ENCODE measurements at regions not wholly inside any gene's neighbourhood (a gene's known extent, or its start where the extent isn't known, plus 50 kb on each side); places are given as distances from the start of the nearest gene placed in this dataset.

DNA sequence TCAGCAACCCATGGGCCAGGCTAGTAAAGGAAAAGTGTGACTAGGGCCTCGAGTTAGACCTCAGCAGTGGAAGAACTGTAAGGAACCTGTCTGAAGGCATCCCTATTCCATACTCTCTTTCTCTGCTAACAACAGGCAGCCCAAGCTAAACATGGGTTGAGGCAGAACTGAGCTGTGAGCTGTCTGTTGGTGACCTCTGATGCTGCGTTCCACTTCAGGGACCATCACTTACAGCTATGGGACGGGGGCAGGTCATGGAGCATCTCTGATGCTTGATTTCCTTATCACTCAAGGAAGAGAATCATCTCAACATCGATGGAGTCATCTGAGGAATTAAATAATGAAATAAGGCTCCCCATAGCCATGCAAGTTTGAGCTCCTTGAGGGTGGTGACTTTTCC lies 174.8 kb downstream of the ACTL7B start:
- POLR2A ChIA-PET: no interaction called here
- no peaks in the 10 kb centered on the region for H3K4me1 Mint-ChIP-seq (ENCODE audit: low read depth, unreplicated experiment)
- TF ChIP-seq, protein P1, sequence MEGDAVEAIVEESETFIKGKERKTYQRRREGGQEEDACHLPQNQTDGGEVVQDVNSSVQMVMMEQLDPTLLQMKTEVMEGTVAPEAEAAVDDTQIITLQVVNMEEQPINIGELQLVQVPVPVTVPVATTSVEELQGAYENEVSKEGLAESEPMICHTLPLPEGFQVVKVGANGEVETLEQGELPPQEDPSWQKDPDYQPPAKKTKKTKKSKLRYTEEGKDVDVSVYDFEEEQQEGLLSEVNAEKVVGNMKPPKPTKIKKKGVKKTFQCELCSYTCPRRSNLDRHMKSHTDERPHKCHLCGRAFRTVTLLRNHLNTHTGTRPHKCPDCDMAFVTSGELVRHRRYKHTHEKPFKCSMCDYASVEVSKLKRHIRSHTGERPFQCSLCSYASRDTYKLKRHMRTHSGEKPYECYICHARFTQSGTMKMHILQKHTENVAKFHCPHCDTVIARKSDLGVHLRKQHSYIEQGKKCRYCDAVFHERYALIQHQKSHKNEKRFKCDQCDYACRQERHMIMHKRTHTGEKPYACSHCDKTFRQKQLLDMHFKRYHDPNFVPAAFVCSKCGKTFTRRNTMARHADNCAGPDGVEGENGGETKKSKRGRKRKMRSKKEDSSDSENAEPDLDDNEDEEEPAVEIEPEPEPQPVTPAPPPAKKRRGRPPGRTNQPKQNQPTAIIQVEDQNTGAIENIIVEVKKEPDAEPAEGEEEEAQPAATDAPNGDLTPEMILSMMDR (IDR thresholded peaks at IDR 0.05; ENCODE audit: insufficient read depth in 1 of 2, low read depth in 1 of 2, low read length in 1 of 2, severe bottlenecking in 1 of 2, unreplicated experiment in 1 of 2): no peak

GRCh38 chr9:108677776-108678175 lies 178.0 kb downstream of the ACTL7B start:
- Histone ChIP-seq H3K4me1 (no peaks in the 10 kb centered on the region), H3K4me3 (ENCODE audit: low read depth, low read length) (no peak overlapping the region), H3K9me3 (no peaks in the 10 kb centered on the region), H3K36me3 (ENCODE audit: control insufficient read depth, insufficient read depth, low read length) (no peaks in the 10 kb centered on the region), H3K27me3 (replicated peaks; ENCODE audit: control insufficient read depth, insufficient read depth, low read length) (no peaks in the 10 kb centered on the region)
- Mint-ChIP-seq H3K4me3 (ENCODE audit: unreplicated experiment) (no peak overlapping the region), H3K27ac (ENCODE audit: unreplicated experiment) (no peak overlapping the region), H3K9me3 (ENCODE audit: unreplicated experiment) (no peaks in the 10 kb centered on the region), H3K27me3 (ENCODE audit: insufficient read depth, unreplicated experiment) (peaks cover 4% of the 10 kb centered on the region), H3K36me3 (ENCODE audit: insufficient read depth, unreplicated experiment) (no peaks in the 10 kb centered on the region), H3K4me1 (ENCODE audit: low read depth, unreplicated experiment) (no peaks in the 10 kb centered on the region)
- TF ChIP-seq, protein P1 (IDR thresholded peaks at IDR 0.05; ENCODE audit: insufficient read depth in 1 of 2, low read depth in 1 of 2, low read length in 1 of 2, severe bottlenecking in 1 of 2, unreplicated experiment in 1 of 2): no peak
- DNase-seq: no peak
- ChIA-PET POLR2A (no interaction called here), CTCF (no interaction called here)
- BruUV-seq (replicated peaks): no TSS peak
- intact Hi-C loops (cut with micrococcal nuclease; ENCODE audit: unreplicated experiment): no loop called here

More for the DNA sequence above, 174.8 kb downstream of the ACTL7B start:
- Mint-ChIP-seq H3K36me3 (ENCODE audit: insufficient read depth, unreplicated experiment) (no peaks in the 10 kb centered on the region), H3K27me3 (ENCODE audit: insufficient read depth, unreplicated experiment) (peaks cover 6% of the 10 kb centered on the region), H3K4me3 (ENCODE audit: unreplicated experiment) (no peak overlapping the region), H3K9me3 (ENCODE audit: unreplicated experiment) (no peaks in the 10 kb centered on the region), H3K27ac (ENCODE audit: unreplicated experiment) (no peak overlapping the region)
- Histone ChIP-seq H3K27me3 (replicated peaks; ENCODE audit: control insufficient read depth, insufficient read depth, low read length) (no peaks in the 10 kb centered on the region), H3K4me1 (no peaks in the 10 kb centered on the region), H3K36me3 (ENCODE audit: control insufficient read depth, insufficient read depth, low read length) (no peaks in the 10 kb centered on the region), H3K4me3 (ENCODE audit: low read depth, low read length) (no peak overlapping the region), H3K9me3 (no peaks in the 10 kb centered on the region)
- CTCF ChIA-PET: no interaction called here
- DNase-seq: no peak
- no TSS peak for BruUV-seq (replicated peaks)
- intact Hi-C loops (cut with micrococcal nuclease; ENCODE audit: unreplicated experiment): no loop called here

DNA sequence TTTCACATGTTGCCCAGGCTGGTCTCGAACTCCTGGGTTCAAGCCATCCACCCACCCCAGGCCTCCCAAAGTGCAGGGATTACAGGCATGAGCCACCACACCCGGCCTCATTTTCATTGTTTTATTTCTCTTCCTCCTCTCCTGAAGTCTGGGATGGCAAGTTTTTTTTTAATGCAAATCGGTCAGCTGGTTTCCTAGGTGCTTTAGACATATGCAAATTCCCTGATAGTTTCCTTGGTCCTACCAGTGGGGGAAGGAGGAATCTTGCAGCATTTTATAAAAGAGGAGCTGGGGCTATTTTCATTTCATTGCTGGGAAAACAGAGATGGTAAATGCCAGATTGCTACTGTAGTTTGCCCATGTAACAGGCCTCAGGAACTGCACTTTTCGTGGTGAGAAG lies 179.4 kb downstream of the ACTL7B start:
- H3K36me3 Mint-ChIP-seq (ENCODE audit: insufficient read depth, unreplicated experiment): no peaks in the 10 kb centered on the region
- no peaks in the 10 kb centered on the region for H3K4me1 Mint-ChIP-seq (ENCODE audit: low read depth, unreplicated experiment)
- H3K9me3 Mint-ChIP-seq (ENCODE audit: unreplicated experiment): no peaks in the 10 kb centered on the region
- Histone ChIP-seq H3K4me3 (ENCODE audit: low read depth, low read length) (no peak overlapping the region), H3K4me1 (no peaks in the 10 kb centered on the region), H3K36me3 (ENCODE audit: control insufficient read depth, insufficient read depth, low read length) (no peaks in the 10 kb centered on the region), H3K27me3 (replicated peaks; ENCODE audit: control insufficient read depth, insufficient read depth, low read length) (no peaks in the 10 kb centered on the region), H3K9me3 (no peaks in the 10 kb centered on the region)
- BruUV-seq (replicated peaks): no TSS peak
- DNase-seq: no peak
- intact Hi-C loops (cut with micrococcal nuclease; ENCODE audit: unreplicated experiment): no loop called here
- ChIA-PET POLR2A (no interaction called here), CTCF (no interaction called here)
- H3K27ac Mint-ChIP-seq (ENCODE audit: unreplicated experiment): no peak overlapping the region
- TF ChIP-seq, protein P1 (IDR thresholded peaks at IDR 0.05; ENCODE audit: insufficient read depth in 1 of 2, low read depth in 1 of 2, low read length in 1 of 2, severe bottlenecking in 1 of 2, unreplicated experiment in 1 of 2): no peak
- no peak overlapping the region for H3K4me3 Mint-ChIP-seq (ENCODE audit: unreplicated experiment)
- H3K27me3 Mint-ChIP-seq (ENCODE audit: insufficient read depth, unreplicated experiment): peaks cover 7% of the 10 kb centered on the region

All from Caco-2 (cell line).